ENCODE measurements at regions not wholly inside any gene's neighbourhood (a gene's known extent, or its start where the extent isn't known, plus 50 kb on each side); places are given as distances from the start of the nearest gene placed in this dataset.
"Not testable (repeated sequence)": the region's sequence is repeated elsewhere in the genome, so short reads cannot be mapped to it uniquely, and the experiment has no call there.

GRCh38 chr16:5295304-5295703 is 197.7 kb upstream of the EEF2KMT start:
- DNase-seq (ENCODE audit: low read depth): not testable (repeated sequence)

DNA sequence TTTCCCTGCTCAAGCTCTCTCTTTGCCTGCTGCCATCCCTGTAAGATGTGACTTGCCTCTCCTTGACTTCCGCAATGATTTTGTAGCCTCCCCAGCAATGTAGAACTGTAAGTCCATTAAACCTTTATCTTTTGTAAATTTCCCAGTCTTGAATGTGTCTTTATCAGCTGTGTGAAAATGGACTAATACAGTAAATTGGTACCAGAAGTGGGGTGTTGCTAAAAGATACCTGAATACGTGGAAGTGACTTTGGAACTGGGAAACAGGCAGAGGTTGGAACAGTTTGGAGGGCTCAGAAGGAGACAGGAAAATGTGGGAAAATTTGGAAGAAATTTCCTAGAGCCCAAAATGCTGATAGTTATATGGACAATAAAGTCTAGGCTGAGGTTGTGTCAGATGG is 184.6 kb upstream of the EEF2KMT start:
- DNase-seq (ENCODE audit: low read depth): not testable (repeated sequence)

GRCh38 chr16:5257462-5257861 is 159.9 kb upstream of the EEF2KMT start:
- no peak for DNase-seq (ENCODE audit: low read depth)

DNA sequence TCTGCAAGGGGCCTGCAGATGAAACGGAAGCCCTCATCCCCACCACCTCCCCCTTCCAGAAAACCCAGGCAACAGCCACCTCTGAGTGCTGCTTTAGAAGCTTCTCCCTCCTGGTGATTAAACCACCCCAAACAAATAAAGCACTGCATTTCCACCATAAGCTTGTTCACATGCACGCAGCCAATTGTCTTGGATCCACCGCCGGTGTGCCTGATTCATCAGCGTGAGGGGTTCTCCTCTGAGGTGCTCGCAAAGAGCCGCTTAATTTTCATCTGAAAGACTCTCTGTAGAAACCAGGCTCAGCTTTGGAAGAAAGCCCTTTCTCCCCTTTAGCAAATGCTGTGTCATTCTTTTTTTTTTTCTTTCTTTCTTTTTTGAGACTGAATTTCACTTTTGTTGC is 155.2 kb upstream of the EEF2KMT start:
- DNase-seq (ENCODE audit: low read depth): no peak

DNA sequence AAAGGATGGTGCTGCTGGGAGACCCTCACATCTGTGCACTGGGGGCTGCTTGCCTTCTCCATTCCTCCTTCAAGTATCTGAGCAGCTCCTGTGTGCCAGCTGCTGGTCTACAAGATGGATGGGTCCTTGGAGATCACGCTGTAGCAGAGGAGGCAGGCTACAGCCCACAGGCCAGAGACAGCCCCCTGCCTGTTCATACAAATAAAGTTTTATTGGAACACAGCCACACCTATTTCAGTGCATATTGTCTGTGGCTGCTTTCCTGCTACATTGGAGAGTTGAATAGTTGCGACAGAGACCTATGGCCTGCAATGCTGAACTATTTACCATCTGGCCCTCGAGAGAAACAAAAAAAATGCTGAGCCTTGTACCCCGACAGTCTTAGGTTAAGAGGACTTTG is 149.8 kb upstream of the EEF2KMT start:
- DNase-seq (ENCODE audit: low read depth): not testable (repeated sequence)

DNA sequence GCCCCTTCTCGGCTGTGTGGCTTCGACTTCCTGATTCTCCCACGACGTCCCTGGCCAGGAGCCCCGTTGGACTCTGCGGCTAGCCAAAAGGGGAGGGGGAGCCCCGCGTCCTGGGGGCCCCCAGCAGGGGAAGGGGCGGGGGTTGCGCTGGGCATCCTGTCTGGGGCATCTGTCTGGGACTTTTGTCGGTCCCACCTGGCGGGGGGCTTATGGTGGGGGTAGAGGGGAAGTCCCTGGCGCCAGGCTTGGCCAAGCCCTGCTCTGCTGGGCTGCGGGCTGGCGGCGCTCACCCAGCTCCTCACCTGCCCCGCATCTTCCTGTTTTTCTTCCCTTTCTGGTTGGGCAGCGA is 142.7 kb upstream of the EEF2KMT start:
- DNase-seq (ENCODE audit: low read depth): not testable (repeated sequence)

GRCh38 chr16:5239472-5240277 is 142.1 kb upstream of the EEF2KMT start:
- peak; percentile 20 for DNase-seq (ENCODE audit: low read depth)

- DNase-seq (ENCODE audit: low read depth): no peak
Measured at GRCh38 chr16:5235119-5235518, 137.5 kb upstream of the EEF2KMT start.

- DNase-seq (ENCODE audit: low read depth): no peak
Measured at GRCh38 chr16:5234295-5235050, 136.9 kb upstream of the EEF2KMT start.

GRCh38 chr16:5231246-5231759 is 133.7 kb upstream of the EEF2KMT start:
- DNase-seq (ENCODE audit: low read depth): no peak

DNA sequence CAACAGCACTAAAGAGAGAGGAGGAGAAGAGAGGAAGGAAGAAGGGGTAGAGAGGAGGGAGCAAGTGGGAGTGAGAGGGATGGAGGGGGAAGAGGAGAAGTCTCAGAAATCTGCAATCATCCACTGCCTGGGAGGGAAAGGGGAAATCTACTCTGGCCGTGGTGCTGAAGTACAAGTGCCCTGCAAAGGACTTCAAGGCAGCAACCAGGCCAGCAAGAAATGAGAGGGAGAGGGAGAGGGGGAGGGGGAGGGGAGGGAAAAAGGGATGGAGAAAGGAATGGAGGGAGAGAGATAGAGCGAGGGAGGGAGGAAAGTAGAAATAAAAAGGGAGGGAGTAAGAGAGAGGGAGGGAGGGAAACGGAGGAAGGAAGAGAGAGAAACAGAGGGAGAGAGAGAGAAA is 130.8 kb upstream of the EEF2KMT start:
- no peak for DNase-seq (ENCODE audit: low read depth)

DNA sequence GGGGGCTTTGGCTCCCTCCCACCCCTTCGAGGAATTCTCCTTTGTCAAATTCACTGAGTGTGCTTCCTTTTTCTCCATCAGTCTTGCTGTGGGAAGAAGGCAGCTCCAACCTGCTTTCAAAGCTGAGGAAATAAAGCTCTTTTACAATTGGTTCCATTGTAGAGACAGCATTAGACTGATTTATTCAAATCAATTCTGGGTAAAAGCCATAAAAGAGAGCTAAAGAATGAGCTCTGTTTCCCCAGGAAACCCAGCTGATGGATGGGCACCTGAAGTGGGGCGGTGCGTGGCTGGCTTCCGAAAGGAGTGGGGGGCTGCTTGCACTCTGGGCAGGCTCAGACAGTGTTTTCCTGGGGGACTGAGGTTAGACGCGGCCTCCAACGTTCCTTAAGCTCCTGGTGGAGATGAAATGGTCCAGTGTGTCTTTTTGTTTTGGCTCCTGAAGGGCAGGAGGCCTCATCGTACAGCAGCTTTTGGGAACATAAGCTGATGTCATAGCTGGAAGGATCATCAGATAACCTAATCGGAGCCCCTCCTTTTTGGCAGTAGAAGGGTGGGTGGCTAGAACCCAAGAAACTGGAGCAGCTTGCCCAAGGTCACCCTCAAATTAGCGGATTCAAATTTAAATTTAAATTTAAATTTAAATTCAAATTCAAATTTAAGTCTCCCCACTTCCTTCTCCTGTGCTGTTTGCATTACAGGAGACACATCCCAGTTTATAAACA is 128.5 kb upstream of the EEF2KMT start:
- DNase-seq (ENCODE audit: low read depth): no peak

DNA sequence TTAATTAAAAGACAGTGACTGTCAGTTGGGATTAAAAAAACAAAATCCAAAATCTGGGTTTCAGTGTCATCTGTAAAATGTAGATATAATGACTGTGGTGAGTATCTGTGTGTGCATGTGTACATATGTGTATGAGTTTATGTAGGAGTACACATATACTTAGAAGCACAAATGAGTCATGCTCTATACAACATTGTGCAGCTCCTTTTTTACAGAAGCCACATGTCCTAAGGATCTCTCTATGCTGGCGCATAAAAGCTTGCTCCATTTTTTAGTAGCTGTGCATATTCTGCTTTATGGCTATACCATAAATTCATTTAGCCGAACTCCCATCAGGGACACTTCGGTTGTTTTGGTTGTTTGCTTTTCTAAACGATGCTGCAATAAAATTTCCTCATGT is 125.2 kb upstream of the EEF2KMT start:
- DNase-seq (ENCODE audit: low read depth): no peak

DNA sequence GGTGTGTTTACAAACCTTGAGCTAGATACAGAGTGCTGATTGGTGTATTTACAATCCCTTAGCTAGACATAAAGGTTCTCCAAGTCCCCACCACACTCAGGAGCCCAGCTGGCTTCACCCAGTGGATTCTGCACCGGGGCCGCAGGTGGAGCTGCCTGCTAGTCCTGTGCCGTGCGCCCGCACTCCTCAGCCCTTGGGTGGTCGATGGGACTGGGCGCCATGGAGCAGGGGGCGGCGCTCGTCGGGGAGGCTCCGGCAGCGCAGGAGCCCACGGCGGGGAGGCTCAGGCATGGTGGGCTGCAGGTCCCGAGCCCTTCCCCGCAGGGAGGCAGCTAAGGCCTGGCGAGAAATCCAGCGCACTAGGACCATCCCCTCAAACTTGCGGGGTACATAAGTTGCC is 124.2 kb upstream of the EEF2KMT start:
- not testable (repeated sequence) for DNase-seq (ENCODE audit: low read depth)

DNA sequence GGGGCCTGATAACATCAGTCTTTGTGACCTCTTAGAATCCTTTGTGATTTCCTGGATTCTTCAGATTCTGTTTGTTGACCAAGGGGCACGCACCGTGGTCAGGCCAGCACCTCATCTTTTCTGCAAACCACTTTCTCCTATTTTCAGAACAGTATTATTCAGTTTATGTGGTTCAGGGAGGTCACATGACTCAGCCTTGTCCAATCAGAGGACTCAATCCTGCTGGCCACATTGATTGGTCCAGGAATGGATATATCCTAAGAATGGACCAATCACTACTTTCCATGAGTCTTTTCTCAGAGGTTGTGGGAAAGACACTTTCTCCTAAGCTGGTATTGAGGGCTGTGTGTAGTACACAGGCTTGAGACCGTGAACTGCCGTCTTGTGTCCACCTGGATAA is 123.1 kb upstream of the EEF2KMT start:
- DNase-seq (ENCODE audit: low read depth): no peak

DNA sequence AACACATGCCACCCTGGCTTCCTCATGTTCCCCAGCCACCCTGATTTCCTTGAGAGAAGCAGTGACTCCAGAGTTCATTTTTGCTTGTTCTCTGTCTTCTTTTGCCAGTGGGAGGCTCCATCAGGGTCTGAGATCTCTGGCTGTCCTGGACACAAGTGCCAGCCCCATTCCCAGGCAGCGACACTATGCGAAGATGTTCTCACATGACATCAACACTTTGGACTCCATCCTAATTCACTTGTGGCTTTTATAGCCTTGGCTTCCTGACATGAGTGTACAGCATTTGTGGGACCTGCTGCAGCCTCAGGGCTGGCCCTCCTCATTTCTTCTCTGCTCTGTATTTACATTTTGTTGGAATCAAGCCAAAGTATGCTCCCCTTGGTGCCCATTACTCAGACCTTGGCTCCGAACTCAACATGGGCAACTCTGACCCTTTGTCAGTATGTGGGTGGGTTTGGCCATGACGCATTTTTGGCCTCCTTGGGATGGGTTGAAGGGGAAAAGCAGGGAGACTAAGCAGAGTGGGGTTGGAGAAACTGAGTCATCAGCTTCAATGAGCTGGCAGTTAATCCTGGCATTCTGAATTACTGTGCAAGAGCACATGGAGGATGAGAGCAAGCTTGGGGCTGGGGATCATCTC is 119.0 kb upstream of the EEF2KMT start:
- DNase-seq (ENCODE audit: low read depth): no peak

- no peak for DNase-seq (ENCODE audit: low read depth)
Measured at GRCh38 chr16:5215901-5216300, 118.3 kb upstream of the EEF2KMT start.

- no peak for DNase-seq (ENCODE audit: low read depth)
Measured at GRCh38 chr16:5214466-5214865, 116.9 kb upstream of the EEF2KMT start.

- DNase-seq (ENCODE audit: low read depth): not testable (repeated sequence)
Measured at GRCh38 chr16:5212501-5212900, 114.9 kb upstream of the EEF2KMT start.

- DNase-seq (ENCODE audit: low read depth): not testable (repeated sequence)
Measured at GRCh38 chr16:5207862-5208498, 110.4 kb upstream of the EEF2KMT start.

DNA sequence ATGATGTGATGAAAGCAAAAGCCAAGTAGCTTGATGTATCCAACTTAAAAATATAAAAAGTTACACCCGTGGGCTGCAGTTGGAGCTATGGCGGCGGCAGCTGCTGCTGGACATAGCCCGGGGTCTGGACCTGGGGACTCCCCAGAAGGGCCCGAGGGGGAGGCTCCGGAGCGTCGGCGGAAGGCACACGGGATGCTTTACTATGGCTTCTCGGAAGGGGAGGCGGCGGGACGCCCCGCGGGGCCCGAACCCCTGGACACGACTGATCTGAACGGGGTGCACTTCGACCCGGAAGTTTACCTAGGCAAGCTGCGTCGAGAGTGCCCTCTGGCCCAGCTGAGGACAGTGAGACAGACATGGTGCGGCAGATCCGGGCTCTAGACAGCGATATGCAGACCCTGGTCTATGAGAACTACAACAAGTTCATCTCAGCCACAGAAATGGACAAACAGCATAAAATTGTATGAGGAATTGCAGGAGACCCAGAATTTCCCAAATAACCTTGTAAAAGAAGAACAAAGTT is 109.5 kb upstream of the EEF2KMT start:
- no peak for DNase-seq (ENCODE audit: low read depth)

Measured in activated gamma-delta T cell treated with anti-CD3 and anti-CD28 coated beads, Interleukin-2, amount 50 U/mL, for 16 hours (primary cell).